ENCODE measurements at regions not wholly inside any gene's neighbourhood (a gene's known extent, or its start where the extent isn't known, plus 50 kb on each side); places are given as distances from the start of the nearest gene placed in this dataset.

- Histone ChIP-seq H3K4me1 (ENCODE audit: control insufficient read depth in 4 of 4, insufficient read depth in 4 of 4, low read length in 3 of 4) (no peaks in the 10 kb centered on the region), H3K27me3 (ENCODE audit: control insufficient read depth in 4 of 4, insufficient read depth in 4 of 4, low read length in 3 of 4) (peaks cover 0 to 4% (median 0%) of the 10 kb centered on the region in 4 donors), H3K9ac (ENCODE audit: low read depth in 1 of 2, low read length in 2 of 2) (no peak overlapping the region), H3K36me3 (ENCODE audit: control insufficient read depth in 4 of 4, insufficient read depth in 3 of 4, low read depth in 1 of 4, low read length in 3 of 4) (no peaks in the 10 kb centered on the region), H3K4me3 (ENCODE audit: low read depth in 1 of 3, low read length in 3 of 3) (no peak overlapping the region), H3K9me3 (ENCODE audit: control insufficient read depth in 4 of 4, low read length in 3 of 4) (no peaks in the 10 kb centered on the region), H3K27ac (ENCODE audit: low read depth in 1 of 2, low read length in 2 of 2) (no peak overlapping the region)
- TF ChIP-seq YY1 (IDR thresholded peaks at IDR 0.05) (no peak), FOXA1 (IDR thresholded peaks at IDR 0.05) (no peak), NR2F2 (IDR thresholded peaks at IDR 0.05) (no peak), SP1 (IDR thresholded peaks at IDR 0.05) (no peak), EGR1 (IDR thresholded peaks at IDR 0.05; ENCODE audit: low read depth in 2 of 2) (no peak), RAD21 (IDR thresholded peaks at IDR 0.05) (no peak), MAX (IDR thresholded peaks at IDR 0.05) (no peak), RXRA (IDR thresholded peaks at IDR 0.05) (no peak), ZBTB33 (IDR thresholded peaks at IDR 0.05) (no peak), FOXA2 (IDR thresholded peaks at IDR 0.05) (no peak)
- WGBS: 92% methylated on average over 6 of the region's 6 CpGs
- no peak for DNase-seq (ENCODE audit: low spot score)
Observed at GRCh38 chrX:39648548-39649254, 449.1 kb downstream of the BCOR start.

DNA sequence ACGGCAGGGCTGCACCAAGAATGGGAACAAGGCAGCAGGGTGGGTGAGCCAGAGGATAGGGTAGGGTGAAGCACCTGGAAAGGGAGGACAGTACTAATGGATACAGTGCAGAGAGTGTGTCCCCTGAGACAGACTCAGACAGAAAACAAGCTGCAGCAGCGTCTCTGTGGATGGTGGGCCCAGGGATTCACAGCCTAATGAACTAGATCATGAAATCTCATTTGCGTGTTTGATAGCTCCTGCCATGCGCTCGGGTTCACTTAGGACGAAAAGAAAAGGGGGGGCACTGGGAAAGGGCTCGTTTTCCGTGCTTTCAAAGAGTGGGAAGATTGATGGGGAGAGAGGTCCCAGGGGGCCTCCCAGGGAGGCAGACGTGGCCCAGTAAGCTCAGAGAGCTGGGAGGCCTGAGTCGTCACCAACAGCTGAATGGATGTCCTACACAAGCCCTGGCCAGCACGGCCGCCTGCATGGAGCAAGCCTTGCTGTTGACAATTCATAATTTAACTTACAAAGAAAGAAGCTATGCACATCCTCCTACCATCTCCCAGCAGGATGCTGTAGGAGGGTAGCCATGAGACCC, 446.9 kb downstream of the BCOR start:
- Histone ChIP-seq H3K27ac (ENCODE audit: low read depth in 1 of 2, low read length in 2 of 2) (no peak overlapping the region), H3K9ac (ENCODE audit: low read depth in 1 of 2, low read length in 2 of 2) (no peak overlapping the region), H3K27me3 (ENCODE audit: control insufficient read depth in 4 of 4, insufficient read depth in 4 of 4, low read length in 3 of 4) (peaks cover 0 to 4% (median 0%) of the 10 kb centered on the region in 4 donors), H3K9me3 (ENCODE audit: control insufficient read depth in 4 of 4, low read length in 3 of 4) (no peaks in the 10 kb centered on the region), H3K36me3 (ENCODE audit: control insufficient read depth in 4 of 4, insufficient read depth in 3 of 4, low read depth in 1 of 4, low read length in 3 of 4) (no peaks in the 10 kb centered on the region), H3K4me1 (ENCODE audit: control insufficient read depth in 4 of 4, insufficient read depth in 4 of 4, low read length in 3 of 4) (no peaks in the 10 kb centered on the region), H3K4me3 (ENCODE audit: low read depth in 1 of 3, low read length in 3 of 3) (no peak overlapping the region)
- no peak for DNase-seq (ENCODE audit: low spot score)
- TF ChIP-seq GABPA (IDR thresholded peaks at IDR 0.05 in 1 of 2, conservative IDR thresholded peaks at IDR 0.05 in 1 of 2) (no peak), REST (IDR thresholded peaks at IDR 0.05) (no peak), JUND (IDR thresholded peaks at IDR 0.05) (no peak), HNF4A (conservative IDR thresholded peaks at IDR 0.05) (no peak), ZBTB33 (IDR thresholded peaks at IDR 0.05) (no peak), FOXA2 (IDR thresholded peaks at IDR 0.05) (no peak), RXRA (IDR thresholded peaks at IDR 0.05) (no peak), CTCF (IDR thresholded peaks at IDR 0.05; ENCODE audit: low read depth, low read length, missing input control) (no peak), MAX (IDR thresholded peaks at IDR 0.05) (no peak), HNF4G (IDR thresholded peaks at IDR 0.05) (no peak), EGR1 (IDR thresholded peaks at IDR 0.05; ENCODE audit: low read depth in 2 of 2) (no peak)
- TF ChIP-seq, protein P1, sequence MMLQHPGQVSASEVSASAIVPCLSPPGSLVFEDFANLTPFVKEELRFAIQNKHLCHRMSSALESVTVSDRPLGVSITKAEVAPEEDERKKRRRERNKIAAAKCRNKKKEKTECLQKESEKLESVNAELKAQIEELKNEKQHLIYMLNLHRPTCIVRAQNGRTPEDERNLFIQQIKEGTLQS (IDR thresholded peaks at IDR 0.05): no peak
- WGBS: 87% methylated on average over 12 of the region's 12 CpGs
